GM12878 (cell line): ENCODE measurements at regions not wholly inside any gene's neighbourhood (a gene's known extent, or its start where the extent isn't known, plus 50 kb on each side); places are given as distances from the start of the nearest gene placed in this dataset.

ENCODE experiments used
- ATAC-seq: fragments of 200-7000 bp; cut with Tn5 transposase; 3 replicates; pipeline ENCODE4 v1.9.1; 2020; ENCODE audit warnings: mild to moderate bottlenecking, moderate library complexity
- BruUV-seq: library from RNA; stranded (reverse); fragments of 400-500 nt; replicated peaks from 2 replicates; lab custom pipeline; 2021; lab: Mats Ljungman, UMichigan
- CTCF ChIA-PET: fragments of 300-600 bp; sonication (Branson Sonifier 250); formaldehyde crosslinking; extraction: SDS; loops from one replicate; lab custom pipeline; 2021; ENCODE audit warnings: inconsistent platforms; lab: Yijun Ruan, JAX
- POLR2A ChIA-PET: fragments of 350-600 bp; formaldehyde crosslinking; extraction: SDS; loops from one replicate; lab custom pipeline; 2021; ENCODE audit warnings: inconsistent platforms; lab: Charles Lee
- RAD21 ChIA-PET: fragments of 300-600 bp; sonication (Branson Sonifier 250); formaldehyde crosslinking; loops from one replicate; lab custom pipeline; 2023; ENCODE audit warnings: antibody characterized with exemption; ENCODE audit not compliant: unreplicated experiment; lab: Charles Lee
- SMC1A ChIA-PET: fragments of 300-600 bp; sonication (Branson Sonifier 250); formaldehyde crosslinking; loops from one replicate; lab custom pipeline; 2023; ENCODE audit not compliant: unreplicated experiment, uncharacterized antibody; lab: Charles Lee
- DNase-seq: peaks from one replicate; pipeline ENCODE4 v3.0.0-alpha.2; 2011; ENCODE audit warnings: low read depth, low spot score
- FAIRE-seq: peaks from 3 replicates; lab custom pipeline; 2011; peaks lifted over from hg19 to GRCh38; lab: Jason Lieb, UNC
- H2AFZ ChIP-seq: 2 replicates; pipeline ENCODE4 v1.6.0; 2011; ENCODE audit warnings: low read depth, low read length, control low read depth; ENCODE audit not compliant: control insufficient read depth
- H3K27ac ChIP-seq: 2 replicates; pipeline ENCODE4 v1.5.1; 2011; ENCODE audit warnings: control low read depth; ENCODE audit not compliant: control insufficient read depth, insufficient read depth
- H3K27me3 ChIP-seq, 2 experiments: replicated peaks in 1 of 2; 2 replicates each; pipeline versions ENCODE4 v1.6.0 to v1.6.1; 2011; ENCODE audit warnings: low read length in 1 of 2; ENCODE audit not compliant: control insufficient read depth in 2 of 2, insufficient read depth in 2 of 2
- H3K36me3 ChIP-seq, 2 experiments: 2 replicates each; pipeline ENCODE4 v1.5.1; 2011; ENCODE audit warnings: low read length in 1 of 2; ENCODE audit not compliant: control insufficient read depth in 2 of 2, insufficient read depth in 2 of 2
- H3K4me1 ChIP-seq: 2 replicates; pipeline ENCODE4 v1.6.1; 2011; ENCODE audit warnings: mild to moderate bottlenecking, low read length, moderate library complexity, mixed read lengths; ENCODE audit not compliant: control insufficient read depth, insufficient read depth
- H3K4me2 ChIP-seq: 2 replicates; pipeline ENCODE4 v1.6.0; 2011; ENCODE audit warnings: control low read depth; ENCODE audit not compliant: control insufficient read depth, insufficient read depth
- H3K4me3 ChIP-seq: fragments of 200-600 bp; sonication (generic); 2 replicates; pipeline ENCODE4 v1.5.1; 2016
- H3K79me2 ChIP-seq: 2 replicates; pipeline ENCODE4 v1.6.0; 2011; ENCODE audit warnings: low read length; ENCODE audit not compliant: control insufficient read depth, insufficient read depth
- H3K9ac ChIP-seq: 2 replicates; pipeline ENCODE4 v1.8.0; 2011; ENCODE audit warnings: low read length, control low read depth, mixed read lengths; ENCODE audit not compliant: control insufficient read depth, insufficient read depth
- H3K9me3 ChIP-seq: replicated peaks from 3 replicates; pipeline ENCODE4 v1.5.1; 2011; ENCODE audit warnings: mild to moderate bottlenecking, low read length; ENCODE audit not compliant: control insufficient read depth, insufficient read depth
- H4K20me1 ChIP-seq: 2 replicates; pipeline ENCODE4 v1.6.0; 2011; ENCODE audit not compliant: control insufficient read depth, insufficient read depth
- BACH1 ChIP-seq: fragments of 450-650 bp; IDR thresholded peaks from 2 replicates; pipeline ENCODE4 v1.6.1; 2017; ENCODE audit warnings: mild to moderate bottlenecking, borderline replicate concordance
- BHLHE40 ChIP-seq, 2 experiments: fragments of 450-650 bp in 1 of 2; IDR thresholded peaks; 2 replicates each; pipeline ENCODE4 v1.6.1; 2011 to 2017; ENCODE audit warnings: low read depth in 2 of 2, borderline replicate concordance in 1 of 2, improper control_type of control experiment in 1 of 2, low read length in 1 of 2, mild to moderate bottlenecking in 1 of 2
- BRCA1 ChIP-seq: IDR thresholded peaks from 2 replicates; pipeline ENCODE4 v1.6.1; 2011; ENCODE audit warnings: low read depth, low read length, improper control_type of control experiment
- CHD4 ChIP-seq: fragments of 200-600 bp; sonication (generic); IDR thresholded peaks from 2 replicates; pipeline ENCODE4 v1.6.1; 2016; ENCODE audit warnings: mild to moderate bottlenecking
- KAT2A ChIP-seq: conservative IDR thresholded peaks from 2 replicates; pipeline ENCODE4 v1.6.1; 2011; ENCODE audit warnings: low read depth, low read length; ENCODE audit not compliant: control insufficient read depth
- POLR2AphosphoS5 ChIP-seq: IDR thresholded peaks from 2 replicates; pipeline ENCODE4 v1.6.1; 2011; ENCODE audit warnings: mild to moderate bottlenecking, low read length, inconsistent platforms
- RBBP5 ChIP-seq: fragments of 200-600 bp; sonication (generic); conservative IDR thresholded peaks from 2 replicates; pipeline ENCODE4 v1.6.1; 2016
- SMC3 ChIP-seq: IDR thresholded peaks from 2 replicates; pipeline ENCODE4 v1.6.1; 2011; ENCODE audit warnings: low read length, improper control_type of control experiment, borderline replicate concordance
- SREBF2 ChIP-seq: IDR thresholded peaks from 2 replicates; pipeline ENCODE4 v1.6.1; 2012; ENCODE audit warnings: mild to moderate bottlenecking, low read length
- TCF3 ChIP-seq: IDR thresholded peaks from 2 replicates; pipeline ENCODE4 v1.6.1; 2012; ENCODE audit warnings: low read depth, mild to moderate bottlenecking, low read length, borderline replicate concordance; ENCODE audit not compliant: insufficient read depth
- ZNF274 ChIP-seq: IDR thresholded peaks from one replicate; pipeline ENCODE4 v1.8.0; 2011; ENCODE audit not compliant: insufficient read length, insufficient read depth
- in situ Hi-C: fragments of 300-500 bp; cut with MboI; formaldehyde crosslinking; loops from 9 replicates; pipeline ENCODE4 v1.14.3; 2018; ENCODE audit warnings: mixed read lengths
- intact Hi-C: fragments of 100-400 bp; cut with micrococcal nuclease; formaldehyde crosslinking; loops from one replicate; pipeline ENCODE4 v1.14.2; 2022; ENCODE audit not compliant: unreplicated experiment
- TF ChIP-seq, protein P1 (sequence below), 3 experiments: IDR thresholded peaks in 2 of 3; conservative IDR thresholded peaks in 1 of 3; 2 replicates each; pipeline ENCODE4 v1.5.1; 2011; ENCODE audit warnings: low read depth in 3 of 3, low read length in 3 of 3, mild to moderate bottlenecking in 3 of 3, control low read depth in 2 of 3, moderate library complexity in 2 of 3, inconsistent platforms in 1 of 3, mixed read lengths in 1 of 3; ENCODE audit not compliant: control insufficient read depth in 2 of 3, insufficient read depth in 1 of 3; ENCODE audit errors: extremely low read depth in 1 of 3
- TF ChIP-seq, protein P2 (sequence below): fragments of 450-650 bp; IDR thresholded peaks from 2 replicates; pipeline ENCODE4 v1.6.1; 2017; ENCODE audit warnings: antibody characterized with exemption, mild to moderate bottlenecking, moderate library complexity
- TF ChIP-seq, protein P3 (sequence below): IDR thresholded peaks from 2 replicates; pipeline ENCODE4 v1.6.1; 2012; ENCODE audit warnings: improper control_type of control experiment, low read depth, low read length; ENCODE audit not compliant: insufficient replicate concordance

DNA sequence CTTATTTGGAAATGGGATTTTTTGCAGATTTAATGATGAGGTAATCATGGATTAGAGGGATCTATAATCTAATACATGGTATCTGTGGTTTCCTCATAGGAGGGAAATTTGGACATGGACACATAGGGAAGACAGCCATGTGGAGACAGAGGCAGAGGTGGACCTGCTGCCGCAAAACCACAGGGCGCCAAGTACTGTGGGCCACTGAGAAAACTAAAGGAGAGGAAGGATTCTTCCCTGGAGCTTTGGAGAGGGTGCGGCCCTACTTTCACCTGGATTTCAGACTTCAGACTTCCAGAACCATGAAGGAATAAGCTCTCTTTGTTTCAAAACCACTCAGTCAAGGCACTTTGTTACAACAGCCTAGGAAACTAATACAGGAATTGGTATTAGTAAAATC, 149.4 kb upstream of the AKR1E2 start (continued):
- TF ChIP-seq, protein P1, sequence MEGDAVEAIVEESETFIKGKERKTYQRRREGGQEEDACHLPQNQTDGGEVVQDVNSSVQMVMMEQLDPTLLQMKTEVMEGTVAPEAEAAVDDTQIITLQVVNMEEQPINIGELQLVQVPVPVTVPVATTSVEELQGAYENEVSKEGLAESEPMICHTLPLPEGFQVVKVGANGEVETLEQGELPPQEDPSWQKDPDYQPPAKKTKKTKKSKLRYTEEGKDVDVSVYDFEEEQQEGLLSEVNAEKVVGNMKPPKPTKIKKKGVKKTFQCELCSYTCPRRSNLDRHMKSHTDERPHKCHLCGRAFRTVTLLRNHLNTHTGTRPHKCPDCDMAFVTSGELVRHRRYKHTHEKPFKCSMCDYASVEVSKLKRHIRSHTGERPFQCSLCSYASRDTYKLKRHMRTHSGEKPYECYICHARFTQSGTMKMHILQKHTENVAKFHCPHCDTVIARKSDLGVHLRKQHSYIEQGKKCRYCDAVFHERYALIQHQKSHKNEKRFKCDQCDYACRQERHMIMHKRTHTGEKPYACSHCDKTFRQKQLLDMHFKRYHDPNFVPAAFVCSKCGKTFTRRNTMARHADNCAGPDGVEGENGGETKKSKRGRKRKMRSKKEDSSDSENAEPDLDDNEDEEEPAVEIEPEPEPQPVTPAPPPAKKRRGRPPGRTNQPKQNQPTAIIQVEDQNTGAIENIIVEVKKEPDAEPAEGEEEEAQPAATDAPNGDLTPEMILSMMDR (IDR thresholded peaks at IDR 0.05 in 2 of 3, conservative IDR thresholded peaks at IDR 0.05 in 1 of 3; ENCODE audit: control insufficient read depth in 2 of 3, extremely low read depth in 1 of 3, insufficient read depth in 1 of 3, low read depth in 3 of 3, low read length in 3 of 3): no peak
- no peak for TF ChIP-seq POLR2AphosphoS5
- TF ChIP-seq, protein P2, sequence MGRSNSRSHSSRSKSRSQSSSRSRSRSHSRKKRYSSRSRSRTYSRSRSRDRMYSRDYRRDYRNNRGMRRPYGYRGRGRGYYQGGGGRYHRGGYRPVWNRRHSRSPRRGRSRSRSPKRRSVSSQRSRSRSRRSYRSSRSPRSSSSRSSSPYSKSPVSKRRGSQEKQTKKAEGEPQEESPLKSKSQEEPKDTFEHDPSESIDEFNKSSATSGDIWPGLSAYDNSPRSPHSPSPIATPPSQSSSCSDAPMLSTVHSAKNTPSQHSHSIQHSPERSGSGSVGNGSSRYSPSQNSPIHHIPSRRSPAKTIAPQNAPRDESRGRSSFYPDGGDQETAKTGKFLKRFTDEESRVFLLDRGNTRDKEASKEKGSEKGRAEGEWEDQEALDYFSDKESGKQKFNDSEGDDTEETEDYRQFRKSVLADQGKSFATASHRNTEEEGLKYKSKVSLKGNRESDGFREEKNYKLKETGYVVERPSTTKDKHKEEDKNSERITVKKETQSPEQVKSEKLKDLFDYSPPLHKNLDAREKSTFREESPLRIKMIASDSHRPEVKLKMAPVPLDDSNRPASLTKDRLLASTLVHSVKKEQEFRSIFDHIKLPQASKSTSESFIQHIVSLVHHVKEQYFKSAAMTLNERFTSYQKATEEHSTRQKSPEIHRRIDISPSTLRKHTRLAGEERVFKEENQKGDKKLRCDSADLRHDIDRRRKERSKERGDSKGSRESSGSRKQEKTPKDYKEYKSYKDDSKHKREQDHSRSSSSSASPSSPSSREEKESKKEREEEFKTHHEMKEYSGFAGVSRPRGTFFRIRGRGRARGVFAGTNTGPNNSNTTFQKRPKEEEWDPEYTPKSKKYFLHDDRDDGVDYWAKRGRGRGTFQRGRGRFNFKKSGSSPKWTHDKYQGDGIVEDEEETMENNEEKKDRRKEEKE: no peak
- TF ChIP-seq ZNF274: no peak
- TF ChIP-seq TCF3: no peak
- no peak for TF ChIP-seq SREBF2
- no peak for TF ChIP-seq BACH1
- no peak for TF ChIP-seq RBBP5
- TF ChIP-seq KAT2A: no peak

DNA sequence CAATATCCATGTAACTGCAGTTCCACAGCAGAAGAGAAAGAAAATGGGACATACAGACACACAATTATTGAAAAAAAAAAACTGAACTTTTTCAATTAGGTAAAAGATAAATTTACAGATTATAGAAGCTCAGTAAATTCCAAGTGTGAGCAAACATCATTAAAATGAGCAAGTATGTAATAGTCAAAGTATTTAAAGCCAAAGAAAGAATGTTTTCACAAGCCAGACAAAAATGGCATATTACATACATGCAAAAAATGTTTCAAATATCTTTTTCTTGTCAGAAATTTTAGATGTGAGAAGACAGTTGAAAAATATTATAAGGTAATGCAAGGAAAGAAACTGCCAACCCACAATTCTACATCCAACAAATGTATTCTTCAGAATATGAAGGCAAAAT, 150.2 kb upstream of the AKR1E2 start:
- ChIA-PET POLR2A (no interaction called here), SMC1A (no interaction called here), RAD21 (no interaction called here), CTCF (interaction anchor here (1.5 kb wide), 1 partner anchor 18 kb away, joined by 3 read pairs; no protein-coding TSS in a partner anchor)
- no peaks in the 10 kb centered on the region for H3K79me2 ChIP-seq
- no peak overlapping the region for H3K4me2 ChIP-seq
- no peak overlapping the region for H3K9ac ChIP-seq
- no peaks in the 10 kb centered on the region for H3K36me3 ChIP-seq
- FAIRE-seq (no peak), ATAC-seq (no peak), DNase-seq (no peak)
- no peak overlapping the region for H3K27ac ChIP-seq
- BruUV-seq: no TSS peak
- no peaks in the 10 kb centered on the region for H3K27me3 ChIP-seq
- no peaks in the 10 kb centered on the region for H3K4me1 ChIP-seq
- no peak overlapping the region for H3K4me3 ChIP-seq
- in situ Hi-C loops: no loop called here
- no peak overlapping the region for H2AFZ ChIP-seq
- H4K20me1 ChIP-seq: no peaks in the 10 kb centered on the region
- H3K9me3 ChIP-seq: no peaks in the 10 kb centered on the region
- intact Hi-C loops: no loop called here
- TF ChIP-seq CHD4 (no peak), BRCA1 (no peak), BHLHE40 (IDR thresholded peaks at IDR 0.05; ENCODE audit: borderline replicate concordance in 1 of 2, low read depth in 2 of 2, low read length in 1 of 2) (no peak), SMC3 (no peak)
- TF ChIP-seq, protein P3, sequence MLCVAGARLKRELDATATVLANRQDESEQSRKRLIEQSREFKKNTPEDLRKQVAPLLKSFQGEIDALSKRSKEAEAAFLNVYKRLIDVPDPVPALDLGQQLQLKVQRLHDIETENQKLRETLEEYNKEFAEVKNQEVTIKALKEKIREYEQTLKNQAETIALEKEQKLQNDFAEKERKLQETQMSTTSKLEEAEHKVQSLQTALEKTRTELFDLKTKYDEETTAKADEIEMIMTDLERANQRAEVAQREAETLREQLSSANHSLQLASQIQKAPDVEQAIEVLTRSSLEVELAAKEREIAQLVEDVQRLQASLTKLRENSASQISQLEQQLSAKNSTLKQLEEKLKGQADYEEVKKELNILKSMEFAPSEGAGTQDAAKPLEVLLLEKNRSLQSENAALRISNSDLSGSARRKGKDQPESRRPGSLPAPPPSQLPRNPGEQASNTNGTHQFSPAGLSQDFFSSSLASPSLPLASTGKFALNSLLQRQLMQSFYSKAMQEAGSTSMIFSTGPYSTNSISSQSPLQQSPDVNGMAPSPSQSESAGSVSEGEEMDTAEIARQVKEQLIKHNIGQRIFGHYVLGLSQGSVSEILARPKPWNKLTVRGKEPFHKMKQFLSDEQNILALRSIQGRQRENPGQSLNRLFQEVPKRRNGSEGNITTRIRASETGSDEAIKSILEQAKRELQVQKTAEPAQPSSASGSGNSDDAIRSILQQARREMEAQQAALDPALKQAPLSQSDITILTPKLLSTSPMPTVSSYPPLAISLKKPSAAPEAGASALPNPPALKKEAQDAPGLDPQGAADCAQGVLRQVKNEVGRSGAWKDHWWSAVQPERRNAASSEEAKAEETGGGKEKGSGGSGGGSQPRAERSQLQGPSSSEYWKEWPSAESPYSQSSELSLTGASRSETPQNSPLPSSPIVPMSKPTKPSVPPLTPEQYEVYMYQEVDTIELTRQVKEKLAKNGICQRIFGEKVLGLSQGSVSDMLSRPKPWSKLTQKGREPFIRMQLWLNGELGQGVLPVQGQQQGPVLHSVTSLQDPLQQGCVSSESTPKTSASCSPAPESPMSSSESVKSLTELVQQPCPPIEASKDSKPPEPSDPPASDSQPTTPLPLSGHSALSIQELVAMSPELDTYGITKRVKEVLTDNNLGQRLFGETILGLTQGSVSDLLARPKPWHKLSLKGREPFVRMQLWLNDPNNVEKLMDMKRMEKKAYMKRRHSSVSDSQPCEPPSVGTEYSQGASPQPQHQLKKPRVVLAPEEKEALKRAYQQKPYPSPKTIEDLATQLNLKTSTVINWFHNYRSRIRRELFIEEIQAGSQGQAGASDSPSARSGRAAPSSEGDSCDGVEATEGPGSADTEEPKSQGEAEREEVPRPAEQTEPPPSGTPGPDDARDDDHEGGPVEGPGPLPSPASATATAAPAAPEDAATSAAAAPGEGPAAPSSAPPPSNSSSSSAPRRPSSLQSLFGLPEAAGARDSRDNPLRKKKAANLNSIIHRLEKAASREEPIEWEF: no peak
